Activated CD4-positive, alpha-beta T cell treated with anti-CD3 and anti-CD28 coated beads, Interleukin-2, amount 10 ng/mL, durations not matched to agents 24 days and 14 days (primary cell): ENCODE measurements at regions not wholly inside any gene's neighbourhood (a gene's known extent, or its start where the extent isn't known, plus 50 kb on each side); places are given as distances from the start of the nearest gene placed in this dataset.

Experiments used
- DNase-seq: peaks from one replicate; pipeline ENCODE4 v3.0.0; 2022
- H3K27ac Mint-ChIP-seq: one replicate; pipeline ENCODE4 v1.8.0; 2022; ENCODE audit warnings: mild to moderate bottlenecking, mixed read lengths
- H3K27me3 Mint-ChIP-seq: one replicate; pipeline ENCODE4 v1.8.0; 2022; ENCODE audit warnings: mixed read lengths
- H3K36me3 Mint-ChIP-seq: one replicate; pipeline ENCODE4 v1.8.0; 2022; ENCODE audit warnings: low read depth, mild to moderate bottlenecking, mixed read lengths
- H3K4me1 Mint-ChIP-seq: one replicate; pipeline ENCODE4 v1.8.0; 2021; ENCODE audit warnings: mixed read lengths
- H3K4me3 Mint-ChIP-seq: one replicate; pipeline ENCODE4 v1.8.0; 2022; ENCODE audit warnings: mild to moderate bottlenecking, moderate library complexity, mixed read lengths
- H3K9me3 Mint-ChIP-seq: one replicate; pipeline ENCODE4 v1.8.0; 2021; ENCODE audit warnings: mixed read lengths
- intact Hi-C: fragments of 100-400 bp; cut with micrococcal nuclease; formaldehyde crosslinking; loops from one replicate; pipeline ENCODE4 v1.15.1; 2023

DNA sequence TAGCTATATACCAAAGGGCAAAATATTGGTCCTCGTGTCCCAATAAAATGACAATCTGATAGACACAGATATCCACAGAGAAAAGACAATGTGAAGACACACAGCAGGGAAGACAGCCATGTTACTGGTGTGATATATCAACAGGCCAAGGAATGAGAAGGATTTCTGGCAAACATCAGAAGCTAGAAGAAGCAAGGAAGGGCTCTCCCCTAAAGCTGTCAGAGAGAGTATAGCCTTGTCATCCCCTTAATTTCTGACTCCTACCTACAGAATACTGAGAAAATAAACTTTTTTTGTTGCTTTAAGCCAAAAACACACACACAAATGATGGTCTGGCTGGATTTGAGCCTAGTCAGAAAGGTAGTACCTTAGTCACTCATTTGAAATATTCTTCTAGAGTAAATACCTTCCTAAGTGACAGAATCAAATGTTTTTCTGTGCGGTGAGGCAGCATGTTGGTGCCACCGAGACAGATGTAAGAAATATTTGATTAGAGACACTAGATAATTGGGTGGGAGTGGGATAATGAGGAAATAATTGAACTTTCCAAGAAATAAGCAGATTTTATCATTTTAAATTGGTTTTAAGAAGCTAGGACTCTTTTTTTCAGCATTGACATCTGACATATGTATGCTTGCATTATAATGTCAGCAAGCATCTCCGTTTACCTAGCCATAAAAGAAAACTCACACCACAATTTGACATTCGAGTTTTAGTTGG is 123.4 kb upstream of the TFAP2D start:
- Mint-ChIP-seq H3K4me1 (no peaks in the 10 kb centered on the region), H3K27me3 (no peaks in the 10 kb centered on the region), H3K36me3 (no peaks in the 10 kb centered on the region), H3K27ac (no peak overlapping the region), H3K4me3 (no peak overlapping the region), H3K9me3 (no peaks in the 10 kb centered on the region)
- intact Hi-C loops: no loop called here
- DNase-seq: no peak

DNA sequence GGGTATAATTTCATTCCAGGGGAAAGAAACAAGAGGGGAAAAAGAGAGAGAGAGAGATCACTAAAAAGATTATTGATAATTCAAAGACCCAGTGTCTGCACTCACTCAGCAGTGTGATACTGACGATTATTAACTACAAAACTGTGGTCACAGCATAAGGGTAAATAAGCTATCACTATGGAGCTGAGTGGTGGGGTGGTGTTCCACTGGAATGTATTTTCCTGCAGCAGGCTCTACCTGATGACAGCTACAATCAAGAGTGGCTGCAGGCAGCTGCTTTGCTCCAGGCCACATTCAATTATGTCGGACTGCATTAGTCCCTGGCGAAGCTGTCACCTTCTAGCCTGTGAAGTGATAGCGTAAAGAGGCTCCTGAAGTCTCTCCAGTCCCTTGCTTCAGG is 122.2 kb upstream of the TFAP2D start:
- DNase-seq: no peak
- H3K4me1 Mint-ChIP-seq: no peaks in the 10 kb centered on the region
- intact Hi-C loops: no loop called here
- H3K27me3 Mint-ChIP-seq: no peaks in the 10 kb centered on the region
- H3K36me3 Mint-ChIP-seq: no peaks in the 10 kb centered on the region
- no peak overlapping the region for H3K27ac Mint-ChIP-seq
- H3K4me3 Mint-ChIP-seq: no peak overlapping the region
- H3K9me3 Mint-ChIP-seq: no peaks in the 10 kb centered on the region

DNA sequence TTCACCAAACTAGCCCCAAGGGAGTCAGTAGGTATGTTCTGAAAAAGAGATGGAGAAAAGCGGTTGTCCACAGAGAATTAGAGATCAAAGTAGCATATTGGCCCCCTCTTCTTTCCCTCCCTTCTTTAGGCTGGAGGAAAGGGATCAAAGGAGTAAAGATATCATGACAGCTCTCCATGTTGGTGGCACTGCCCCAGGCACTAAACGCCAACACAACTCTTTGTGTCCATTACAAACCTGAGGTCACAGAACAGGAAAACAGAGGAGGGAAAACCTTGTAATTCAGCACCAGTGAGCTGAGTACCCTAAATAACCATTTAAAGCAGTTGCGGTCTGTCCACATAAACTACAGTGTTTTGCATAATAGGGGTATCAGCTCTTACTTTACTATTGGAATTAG is 113.0 kb upstream of the TFAP2D start:
- no peaks in the 10 kb centered on the region for H3K9me3 Mint-ChIP-seq
- DNase-seq: no peak
- no peaks in the 10 kb centered on the region for H3K36me3 Mint-ChIP-seq
- H3K27ac Mint-ChIP-seq: no peak overlapping the region
- H3K27me3 Mint-ChIP-seq: no peaks in the 10 kb centered on the region
- no peak overlapping the region for H3K4me3 Mint-ChIP-seq
- H3K4me1 Mint-ChIP-seq: no peaks in the 10 kb centered on the region
- intact Hi-C loops: no loop called here

DNA sequence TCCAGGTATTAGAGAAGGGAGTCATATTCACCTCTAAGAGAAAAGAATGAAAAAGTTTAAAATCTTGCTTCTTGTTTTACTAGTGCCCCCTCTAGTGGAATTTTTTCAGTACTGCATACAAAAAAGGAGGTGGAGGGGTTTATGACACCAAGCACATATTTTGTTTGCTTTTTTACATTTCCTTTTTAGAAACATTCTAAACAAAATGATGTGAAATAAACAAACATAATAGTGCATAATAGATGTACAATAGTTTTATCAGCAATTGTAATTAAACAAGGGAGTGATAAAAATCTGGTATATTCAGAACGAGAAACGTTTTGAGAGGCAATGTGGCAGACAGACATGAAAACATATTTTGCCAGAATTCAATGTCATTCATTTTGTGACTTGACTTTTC is 111.0 kb upstream of the TFAP2D start:
- Mint-ChIP-seq H3K4me1 (no peaks in the 10 kb centered on the region), H3K27ac (no peak overlapping the region), H3K27me3 (no peaks in the 10 kb centered on the region), H3K36me3 (no peaks in the 10 kb centered on the region), H3K9me3 (no peaks in the 10 kb centered on the region), H3K4me3 (no peak overlapping the region)
- intact Hi-C loops: loop anchor here (1.0 kb wide), 1 partner anchor 474 kb away; no protein-coding TSS in a partner anchor
- DNase-seq: peak; percentile 60

DNA sequence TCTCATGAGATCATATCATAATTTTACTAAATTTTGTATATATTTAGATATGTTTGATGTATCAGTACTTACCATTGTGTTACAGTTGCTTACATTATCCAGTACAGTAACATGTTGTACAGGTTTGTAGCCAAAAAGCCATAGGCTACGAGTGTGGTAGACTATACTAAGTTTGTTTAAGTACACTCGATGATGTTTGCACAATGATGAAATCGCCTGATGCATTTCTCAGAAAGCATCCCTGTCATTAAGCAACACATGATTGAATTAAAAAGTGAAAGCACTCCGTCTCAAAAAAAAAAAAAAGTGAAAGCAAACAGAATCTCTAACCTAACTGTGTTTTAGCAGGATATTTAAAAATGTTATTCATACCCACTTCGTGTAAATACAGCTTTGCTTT is 104.9 kb upstream of the TFAP2D start:
- intact Hi-C loops: no loop called here
- H3K4me3 Mint-ChIP-seq: no peak overlapping the region
- DNase-seq: no peak
- no peaks in the 10 kb centered on the region for H3K4me1 Mint-ChIP-seq
- no peaks in the 10 kb centered on the region for H3K27me3 Mint-ChIP-seq
- no peaks in the 10 kb centered on the region for H3K36me3 Mint-ChIP-seq
- H3K27ac Mint-ChIP-seq: no peak overlapping the region
- no peaks in the 10 kb centered on the region for H3K9me3 Mint-ChIP-seq

DNA sequence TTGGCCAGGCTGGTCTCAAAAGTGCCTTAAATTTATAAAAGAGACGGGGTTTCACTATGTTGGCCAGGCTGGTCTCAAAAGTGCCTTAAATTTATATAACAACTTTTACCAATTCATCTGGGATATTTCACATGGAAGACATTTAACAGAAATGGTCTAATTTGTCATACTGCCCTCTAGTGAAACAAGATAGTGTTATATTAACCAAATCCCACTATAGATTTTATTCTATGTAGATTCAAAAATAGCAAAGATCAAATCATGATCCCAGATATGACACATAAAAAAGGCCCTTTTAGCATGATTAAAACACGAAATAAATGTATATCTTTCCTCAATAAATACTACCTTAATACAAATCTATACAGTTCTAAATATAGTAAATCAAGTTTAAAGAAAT is 102.8 kb upstream of the TFAP2D start:
- intact Hi-C loops: no loop called here
- Mint-ChIP-seq H3K4me3 (no peak overlapping the region), H3K27me3 (no peaks in the 10 kb centered on the region), H3K27ac (no peak overlapping the region), H3K4me1 (no peaks in the 10 kb centered on the region), H3K9me3 (no peaks in the 10 kb centered on the region), H3K36me3 (no peaks in the 10 kb centered on the region)
- DNase-seq: no peak

DNA sequence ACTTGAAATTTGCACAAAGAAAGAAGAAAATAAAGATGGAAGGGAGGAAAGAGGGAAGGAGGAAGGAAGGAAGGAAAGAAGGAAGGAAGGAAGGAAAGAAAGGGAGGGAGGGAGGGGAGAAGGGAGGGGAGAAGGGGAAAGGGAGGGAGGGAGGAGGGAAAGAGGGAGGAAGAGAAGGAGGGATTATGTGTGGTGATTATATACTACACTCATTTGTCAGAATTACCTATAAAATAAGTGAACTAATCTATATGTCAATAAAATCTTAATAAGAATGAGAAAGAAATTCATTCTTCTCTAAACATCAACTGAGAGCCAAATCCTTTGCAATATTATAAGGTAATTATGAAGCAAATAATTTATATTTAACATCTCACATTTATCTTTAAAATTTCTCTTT is 77.9 kb upstream of the TFAP2D start:
- no peaks in the 10 kb centered on the region for H3K27me3 Mint-ChIP-seq
- H3K27ac Mint-ChIP-seq: no peak overlapping the region

DNA sequence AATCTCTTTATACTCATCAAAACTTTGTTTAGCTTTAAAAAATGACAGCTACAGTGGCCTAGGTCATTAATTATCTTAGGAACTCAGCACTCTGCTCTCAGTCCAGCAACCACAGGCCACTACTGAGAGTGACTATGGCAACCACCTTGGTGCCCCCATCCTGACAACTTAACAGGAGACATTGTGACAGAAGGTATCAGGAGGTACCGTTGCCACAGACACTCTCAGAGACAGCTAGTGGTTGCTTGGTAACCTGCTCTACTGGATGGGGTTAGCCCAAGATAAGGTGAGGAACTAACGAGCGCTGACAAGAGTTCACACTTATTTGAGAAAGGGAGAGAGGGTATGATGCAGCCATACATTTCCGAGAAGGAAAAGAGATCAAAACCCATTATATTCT is 76.1 kb upstream of the TFAP2D start:
- intact Hi-C loops: no loop called here
- Mint-ChIP-seq H3K9me3 (peaks cover 2% of the 10 kb centered on the region), H3K4me3 (no peak overlapping the region), H3K27ac (no peak overlapping the region), H3K4me1 (no peaks in the 10 kb centered on the region), H3K36me3 (no peaks in the 10 kb centered on the region), H3K27me3 (no peaks in the 10 kb centered on the region)
- DNase-seq: no peak

More for the DNA sequence above, 77.9 kb upstream of the TFAP2D start:
- Mint-ChIP-seq H3K36me3 (no peaks in the 10 kb centered on the region), H3K9me3 (peaks cover 2% of the 10 kb centered on the region), H3K4me1 (no peaks in the 10 kb centered on the region), H3K4me3 (no peak overlapping the region)
- DNase-seq: no peak
- intact Hi-C loops: no loop called here

DNA sequence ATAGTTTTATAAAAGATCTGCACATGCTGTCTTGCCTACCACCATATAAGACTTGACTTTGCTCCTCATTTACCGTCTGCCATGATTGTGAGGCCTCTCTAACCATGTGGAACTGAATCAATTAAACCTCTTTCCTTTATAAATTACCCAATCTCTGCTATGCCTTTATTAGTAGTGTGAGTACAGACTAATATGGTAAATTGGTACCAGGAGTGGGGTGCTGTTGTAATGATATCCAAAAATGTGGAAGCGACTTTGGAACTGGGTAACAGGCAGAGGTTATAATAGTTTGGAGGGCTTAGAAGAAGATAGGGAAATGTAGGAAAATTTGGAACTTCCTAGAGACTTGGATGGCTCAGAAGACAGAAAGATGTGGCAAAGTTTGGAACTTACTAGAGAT is 64.2 kb upstream of the TFAP2D start:
- Mint-ChIP-seq H3K27me3 (no peaks in the 10 kb centered on the region), H3K36me3 (no peaks in the 10 kb centered on the region), H3K9me3 (peaks cover 6% of the 10 kb centered on the region), H3K27ac (no peak overlapping the region), H3K4me3 (no peak overlapping the region), H3K4me1 (no peaks in the 10 kb centered on the region)
- intact Hi-C loops: no loop called here
- DNase-seq: no peak

DNA sequence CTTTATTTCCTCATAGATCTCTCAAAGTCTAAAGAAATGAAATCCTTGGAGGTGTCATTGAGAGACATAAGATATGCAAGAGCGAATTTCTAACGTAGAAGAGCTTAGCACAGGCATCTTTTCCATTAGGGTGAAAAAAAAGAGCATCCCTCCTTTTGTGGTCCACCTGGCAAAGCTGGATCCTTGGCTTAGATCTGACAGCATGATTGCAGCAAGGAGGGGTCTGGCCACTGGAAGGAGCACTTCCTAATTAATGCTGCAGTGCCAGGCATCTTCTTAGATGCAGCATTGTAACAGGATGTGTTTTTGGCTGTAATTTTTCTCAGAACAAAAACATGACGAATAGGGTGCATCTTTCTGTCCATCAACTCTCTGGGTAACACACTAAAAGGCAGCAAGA is 60.1 kb upstream of the TFAP2D start:
- Mint-ChIP-seq H3K4me1 (no peaks in the 10 kb centered on the region), H3K9me3 (peaks cover 6% of the 10 kb centered on the region), H3K27ac (no peak overlapping the region), H3K36me3 (no peaks in the 10 kb centered on the region), H3K4me3 (no peak overlapping the region), H3K27me3 (no peaks in the 10 kb centered on the region)
- no peak for DNase-seq
- intact Hi-C loops: no loop called here

DNA sequence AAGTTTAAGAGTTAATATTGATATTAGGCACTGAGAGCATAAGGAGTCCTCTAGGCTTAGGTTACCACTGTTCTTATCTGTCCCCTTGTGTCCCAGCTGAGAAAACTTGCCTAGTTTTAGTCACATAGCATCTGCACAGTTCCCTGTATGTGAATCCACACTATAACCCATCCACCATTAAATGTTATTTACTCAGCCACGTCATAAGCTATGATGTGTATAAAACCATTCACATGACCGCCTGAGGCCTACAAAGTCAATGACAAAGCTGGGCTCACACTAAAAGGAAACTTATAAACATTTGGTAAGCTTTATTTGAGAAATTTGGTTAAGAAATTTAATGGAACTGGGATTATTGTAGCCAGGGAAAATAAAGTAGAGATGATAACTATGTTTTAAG is 59.2 kb upstream of the TFAP2D start:
- intact Hi-C loops: no loop called here
- no peaks in the 10 kb centered on the region for H3K36me3 Mint-ChIP-seq
- DNase-seq: no peak
- no peak overlapping the region for H3K27ac Mint-ChIP-seq
- no peak overlapping the region for H3K4me3 Mint-ChIP-seq
- no peaks in the 10 kb centered on the region for H3K27me3 Mint-ChIP-seq
- H3K4me1 Mint-ChIP-seq: no peaks in the 10 kb centered on the region
- peaks cover 4% of the 10 kb centered on the region for H3K9me3 Mint-ChIP-seq

DNA sequence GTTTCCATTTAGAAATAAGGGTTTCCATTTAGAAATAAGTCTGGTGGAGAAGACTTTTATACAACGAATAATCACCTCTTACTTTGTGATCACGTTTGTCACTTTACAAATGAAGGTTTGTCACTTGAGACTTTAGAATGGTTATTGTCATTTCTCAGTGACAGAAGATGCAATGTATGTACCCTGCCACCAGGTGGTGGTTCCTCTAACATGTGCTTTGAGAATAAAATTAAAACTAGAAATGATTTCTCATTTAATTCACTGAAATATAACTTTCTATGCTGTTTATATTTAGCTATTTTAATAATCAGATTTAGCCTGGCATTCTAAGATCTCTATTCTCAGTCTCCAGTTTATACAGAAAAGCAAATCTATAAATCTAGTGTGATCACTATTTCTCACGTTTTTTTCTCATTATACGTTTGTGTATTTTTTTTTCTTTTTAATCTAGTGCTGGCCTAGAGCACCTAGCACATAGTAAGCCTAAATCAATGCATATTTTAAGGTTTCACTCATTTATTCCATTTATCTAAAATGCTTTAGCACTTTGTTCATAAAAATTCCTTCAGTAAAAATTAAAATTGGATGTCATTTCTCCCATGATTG is 57.4 kb upstream of the TFAP2D start:
- no peak overlapping the region for H3K4me3 Mint-ChIP-seq
- no peaks in the 10 kb centered on the region for H3K9me3 Mint-ChIP-seq
- H3K4me1 Mint-ChIP-seq: no peaks in the 10 kb centered on the region
- H3K27me3 Mint-ChIP-seq: no peaks in the 10 kb centered on the region
- intact Hi-C loops: loop anchor here (2.0 kb wide), 1 partner anchor 135 kb away; no protein-coding TSS in a partner anchor
- no peak for DNase-seq
- H3K27ac Mint-ChIP-seq: no peak overlapping the region
- H3K36me3 Mint-ChIP-seq: no peaks in the 10 kb centered on the region

DNA sequence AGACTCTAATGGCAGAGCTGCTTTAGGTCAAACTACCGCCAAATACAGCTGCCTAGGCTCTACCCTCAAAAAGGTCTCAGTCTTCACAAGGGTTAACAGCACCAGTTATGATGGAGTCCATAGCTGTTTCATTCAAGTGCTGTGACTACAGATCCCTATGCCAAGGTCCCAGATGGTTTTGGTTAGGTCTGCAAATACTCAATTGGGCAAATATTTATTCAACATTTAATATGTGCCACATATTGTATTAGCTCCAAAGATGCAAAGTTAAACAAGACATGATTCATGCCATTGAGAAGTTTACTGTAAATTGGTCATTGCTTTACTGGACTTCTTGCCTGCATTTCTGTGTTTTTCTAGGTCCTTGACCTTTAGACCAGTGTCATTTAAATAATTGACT is 55.8 kb upstream of the TFAP2D start:
- no peak overlapping the region for H3K27ac Mint-ChIP-seq
- no peaks in the 10 kb centered on the region for H3K9me3 Mint-ChIP-seq
- DNase-seq: no peak
- no peaks in the 10 kb centered on the region for H3K4me1 Mint-ChIP-seq
- H3K27me3 Mint-ChIP-seq: no peaks in the 10 kb centered on the region
- intact Hi-C loops: loop anchor here (2.0 kb wide), 1 partner anchor 133 kb away; no protein-coding TSS in a partner anchor
- no peaks in the 10 kb centered on the region for H3K36me3 Mint-ChIP-seq
- no peak overlapping the region for H3K4me3 Mint-ChIP-seq

DNA sequence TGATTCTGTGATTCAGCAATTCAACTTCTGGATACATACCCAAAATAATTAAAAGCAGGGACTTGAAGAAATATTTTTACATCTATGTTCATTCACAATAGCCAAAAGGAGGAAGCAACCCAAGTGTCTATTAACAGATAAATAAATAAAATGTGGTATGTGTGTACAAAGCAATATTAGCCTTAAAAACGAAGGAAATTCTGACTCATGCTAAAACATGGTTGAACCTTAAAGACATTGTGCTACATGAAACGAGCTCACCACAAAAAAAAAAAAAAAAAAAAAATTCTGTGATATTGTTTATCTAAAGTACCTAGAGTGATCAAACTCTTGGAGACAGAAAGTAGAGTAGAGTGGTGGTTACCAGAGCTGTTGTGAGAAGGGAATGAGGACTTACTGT is 54.8 kb upstream of the TFAP2D start:
- no peaks in the 10 kb centered on the region for H3K36me3 Mint-ChIP-seq
- no peak overlapping the region for H3K27ac Mint-ChIP-seq
- intact Hi-C loops: no loop called here
- H3K27me3 Mint-ChIP-seq: no peaks in the 10 kb centered on the region
- H3K4me3 Mint-ChIP-seq: no peak overlapping the region
- no peak for DNase-seq
- H3K9me3 Mint-ChIP-seq: no peaks in the 10 kb centered on the region
- no peaks in the 10 kb centered on the region for H3K4me1 Mint-ChIP-seq

DNA sequence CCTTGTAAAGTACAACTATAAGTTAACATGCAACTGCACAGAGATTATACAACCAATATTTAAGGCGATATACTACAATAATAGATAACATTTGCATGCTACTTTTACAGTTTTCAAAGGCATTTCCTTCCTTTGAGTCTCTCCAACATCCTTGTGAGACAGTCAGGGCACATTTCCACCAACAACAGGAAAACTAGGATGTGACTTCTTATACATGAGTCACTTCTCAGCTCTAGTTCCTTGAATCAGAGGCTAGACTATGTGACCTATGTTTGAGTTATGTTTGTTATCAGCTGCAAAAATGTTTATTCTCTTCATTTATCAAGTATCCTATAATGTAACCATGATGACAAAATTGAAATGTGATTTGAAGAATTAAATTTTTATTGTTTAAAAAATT is 51.7 kb upstream of the TFAP2D start:
- intact Hi-C loops: no loop called here
- H3K9me3 Mint-ChIP-seq: no peaks in the 10 kb centered on the region
- DNase-seq: no peak
- no peak overlapping the region for H3K4me3 Mint-ChIP-seq
- no peak overlapping the region for H3K27ac Mint-ChIP-seq
- no peaks in the 10 kb centered on the region for H3K4me1 Mint-ChIP-seq
- no peaks in the 10 kb centered on the region for H3K36me3 Mint-ChIP-seq
- no peaks in the 10 kb centered on the region for H3K27me3 Mint-ChIP-seq
